ENCODE measurements at regions not wholly inside any gene's neighbourhood (a gene's known extent, or its start where the extent isn't known, plus 50 kb on each side); places are given as distances from the start of the nearest gene placed in this dataset.

DNA sequence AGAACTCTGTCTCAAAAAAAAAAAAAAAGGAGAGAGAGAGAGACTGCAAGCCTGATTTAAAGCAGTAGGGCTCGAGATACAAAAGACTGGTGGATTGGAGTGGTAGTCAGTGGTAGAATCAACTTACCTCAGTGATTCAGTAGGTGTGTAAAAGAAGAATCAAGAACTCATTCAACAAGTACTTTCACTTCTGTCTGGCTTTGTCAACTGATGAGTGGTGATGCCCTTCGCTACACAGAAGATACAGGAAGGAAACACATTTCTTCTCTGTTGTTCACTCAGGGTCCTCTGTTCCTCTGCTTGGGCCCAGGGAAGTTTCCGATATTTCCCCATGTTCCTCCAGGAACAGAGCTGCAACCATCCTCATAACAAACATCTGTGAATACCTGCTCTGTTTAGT is 68.6 kb upstream of the COG2 start:
- no TSS peak for BruUV-seq (replicated peaks)
- Histone ChIP-seq H3K79me1 (ENCODE audit: low read depth in 1 of 2, low read length in 2 of 2) (no peaks in the 10 kb centered on the region), H2BK5ac (ENCODE audit: low read depth, low read length, poor library complexity, severe bottlenecking) (no peak overlapping the region), H3K27me3 (ENCODE audit: control insufficient read depth, insufficient read depth, low read length) (no peaks in the 10 kb centered on the region), H3K14ac (replicated peaks; ENCODE audit: low read depth, low read length) (no peak overlapping the region), H2BK15ac (ENCODE audit: low read depth, low read length) (no peak overlapping the region), H3K56ac (ENCODE audit: extremely low read depth, insufficient read depth, low read length) (no peak overlapping the region), H3K4me3 (ENCODE audit: insufficient read depth, low read depth, low read length) (no peak overlapping the region), H3K4me2 (ENCODE audit: low read depth, low read length) (no peak overlapping the region), H4K5ac (ENCODE audit: low read depth, low read length) (no peak overlapping the region), H3K18ac (ENCODE audit: low read depth, low read length) (no peak overlapping the region), H3K27ac (ENCODE audit: insufficient read depth, low read length) (no peak overlapping the region), H2AK9ac (replicated peaks; ENCODE audit: low read depth, low read length, poor library complexity) (no peak overlapping the region), H4K20me1 (ENCODE audit: insufficient read depth, low read length) (no peaks in the 10 kb centered on the region), H3K23ac (ENCODE audit: low read depth, low read length) (no peak overlapping the region), H2AK5ac (ENCODE audit: low read depth, low read length) (no peak overlapping the region), H4K91ac (ENCODE audit: insufficient read depth, low read depth, low read length) (no peak overlapping the region), H4K8ac (ENCODE audit: low read depth in 2 of 2, low read length in 2 of 2) (no peak overlapping the region), H3K4me1 (ENCODE audit: control insufficient read depth, insufficient read depth, low read length) (no peaks in the 10 kb centered on the region), H3K9ac (ENCODE audit: low read depth, low read length) (no peak overlapping the region), H3K9me1 (ENCODE audit: insufficient read depth, low read length) (no peaks in the 10 kb centered on the region), H3K4ac (ENCODE audit: low read depth, low read length) (no peak overlapping the region), H2BK120ac (ENCODE audit: low read depth, low read length) (no peak overlapping the region), H2BK20ac (ENCODE audit: low read depth, low read length) (no peak overlapping the region), H3K36me3 (ENCODE audit: control insufficient read depth, insufficient read depth, low read length) (no peaks in the 10 kb centered on the region), H3K9me3 (ENCODE audit: control insufficient read depth, insufficient read depth, low read length) (no peaks in the 10 kb centered on the region), H2AFZ (replicated peaks; ENCODE audit: low read length, poor library complexity) (no peak overlapping the region)
- intact Hi-C loops (cut with micrococcal nuclease) (no loop called here), in situ Hi-C loops (cut with MboI; ENCODE audit: low sequenced_read_pairs) (no loop called here), dilution Hi-C loops (cut with HindIII; ENCODE audit: low sequenced_read_pairs, unreplicated experiment) (no loop called here)
- TF ChIP-seq BHLHE40 (IDR thresholded peaks at IDR 0.05; ENCODE audit: low read depth, low read length): no peak
- TF ChIP-seq, protein P1, sequence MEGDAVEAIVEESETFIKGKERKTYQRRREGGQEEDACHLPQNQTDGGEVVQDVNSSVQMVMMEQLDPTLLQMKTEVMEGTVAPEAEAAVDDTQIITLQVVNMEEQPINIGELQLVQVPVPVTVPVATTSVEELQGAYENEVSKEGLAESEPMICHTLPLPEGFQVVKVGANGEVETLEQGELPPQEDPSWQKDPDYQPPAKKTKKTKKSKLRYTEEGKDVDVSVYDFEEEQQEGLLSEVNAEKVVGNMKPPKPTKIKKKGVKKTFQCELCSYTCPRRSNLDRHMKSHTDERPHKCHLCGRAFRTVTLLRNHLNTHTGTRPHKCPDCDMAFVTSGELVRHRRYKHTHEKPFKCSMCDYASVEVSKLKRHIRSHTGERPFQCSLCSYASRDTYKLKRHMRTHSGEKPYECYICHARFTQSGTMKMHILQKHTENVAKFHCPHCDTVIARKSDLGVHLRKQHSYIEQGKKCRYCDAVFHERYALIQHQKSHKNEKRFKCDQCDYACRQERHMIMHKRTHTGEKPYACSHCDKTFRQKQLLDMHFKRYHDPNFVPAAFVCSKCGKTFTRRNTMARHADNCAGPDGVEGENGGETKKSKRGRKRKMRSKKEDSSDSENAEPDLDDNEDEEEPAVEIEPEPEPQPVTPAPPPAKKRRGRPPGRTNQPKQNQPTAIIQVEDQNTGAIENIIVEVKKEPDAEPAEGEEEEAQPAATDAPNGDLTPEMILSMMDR (conservative IDR thresholded peaks at IDR 0.05; ENCODE audit: low read depth, low read length): no peak
- TF ChIP-seq MAZ (IDR thresholded peaks at IDR 0.05; ENCODE audit: borderline replicate concordance, low read depth, low read length): no peak
- TF ChIP-seq SMC3 (IDR thresholded peaks at IDR 0.05; ENCODE audit: low read depth, low read length): no peak
- TF ChIP-seq FOS (IDR thresholded peaks at IDR 0.05; ENCODE audit: low read depth, low read length): no peak
- TF ChIP-seq RAD21 (IDR thresholded peaks at IDR 0.05; ENCODE audit: low read length): no peak
- no peak for TF ChIP-seq NFE2L2 (IDR thresholded peaks at IDR 0.05; ENCODE audit: low read depth, low read length)
- TF ChIP-seq RFX5 (IDR thresholded peaks at IDR 0.05; ENCODE audit: low read depth, low read length): no peak
- TF ChIP-seq, protein P2, sequence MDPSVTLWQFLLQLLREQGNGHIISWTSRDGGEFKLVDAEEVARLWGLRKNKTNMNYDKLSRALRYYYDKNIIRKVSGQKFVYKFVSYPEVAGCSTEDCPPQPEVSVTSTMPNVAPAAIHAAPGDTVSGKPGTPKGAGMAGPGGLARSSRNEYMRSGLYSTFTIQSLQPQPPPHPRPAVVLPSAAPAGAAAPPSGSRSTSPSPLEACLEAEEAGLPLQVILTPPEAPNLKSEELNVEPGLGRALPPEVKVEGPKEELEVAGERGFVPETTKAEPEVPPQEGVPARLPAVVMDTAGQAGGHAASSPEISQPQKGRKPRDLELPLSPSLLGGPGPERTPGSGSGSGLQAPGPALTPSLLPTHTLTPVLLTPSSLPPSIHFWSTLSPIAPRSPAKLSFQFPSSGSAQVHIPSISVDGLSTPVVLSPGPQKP (IDR thresholded peaks at IDR 0.05; ENCODE audit: borderline replicate concordance, low read depth, low read length): no peak
- TF ChIP-seq CHD1 (IDR thresholded peaks at IDR 0.05; ENCODE audit: low read depth, low read length): no peak
- no peak for TF ChIP-seq CEBPB (IDR thresholded peaks at IDR 0.05; ENCODE audit: low read depth, low read length)
- TF ChIP-seq MAFK (IDR thresholded peaks at IDR 0.05; ENCODE audit: low read depth, low read length): no peak
- no peak for TF ChIP-seq RCOR1 (IDR thresholded peaks at IDR 0.05; ENCODE audit: insufficient replicate concordance, low read length)
- no peak for TF ChIP-seq MXI1 (IDR thresholded peaks at IDR 0.05; ENCODE audit: borderline replicate concordance, low read depth, low read length)
- TF ChIP-seq, protein P3, sequence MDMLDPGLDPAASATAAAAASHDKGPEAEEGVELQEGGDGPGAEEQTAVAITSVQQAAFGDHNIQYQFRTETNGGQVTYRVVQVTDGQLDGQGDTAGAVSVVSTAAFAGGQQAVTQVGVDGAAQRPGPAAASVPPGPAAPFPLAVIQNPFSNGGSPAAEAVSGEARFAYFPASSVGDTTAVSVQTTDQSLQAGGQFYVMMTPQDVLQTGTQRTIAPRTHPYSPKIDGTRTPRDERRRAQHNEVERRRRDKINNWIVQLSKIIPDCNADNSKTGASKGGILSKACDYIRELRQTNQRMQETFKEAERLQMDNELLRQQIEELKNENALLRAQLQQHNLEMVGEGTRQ (IDR thresholded peaks at IDR 0.05; ENCODE audit: low read depth, low read length): no peak
- no CpG with 5 or more reads among the region's 3 CpGs for WGBS, 2 experiments (ENCODE audit: extremely low coverage in 2 of 2, insufficient read length in 1 of 2)
- DNase-seq (no peak), ATAC-seq (ENCODE audit: low read depth) (no peak)
- ChIA-PET POLR2A (ENCODE audit: unreplicated experiment) (no interaction called here), CTCF (no interaction called here)
